H1 (cell line): ENCODE measurements at regions not wholly inside any gene's neighbourhood (a gene's known extent, or its start where the extent isn't known, plus 50 kb on each side); places are given as distances from the start of the nearest gene placed in this dataset.

ENCODE experiments used
- CTCF ChIA-PET: fragments of 300-600 bp; sonication (Branson Sonifier 250); formaldehyde crosslinking; loops from one replicate; lab custom pipeline; 2021; ENCODE audit not compliant: partially characterized antibody; lab: Charles Lee
- POLR2A ChIA-PET: fragments of 300-600 bp; sonication (Branson Sonifier 250); formaldehyde crosslinking; loops from one replicate; lab custom pipeline; 2021; ENCODE audit warnings: inconsistent platforms; ENCODE audit not compliant: partially characterized antibody; lab: Charles Lee
- DNase-seq, 2 experiments: peaks; one replicate each; pipeline versions ENCODE4 v3.0.0 to v3.0.0-alpha.2; 2010 to 2022; ENCODE audit warnings: low spot score in 2 of 2, low read depth in 1 of 2, mixed read lengths in 1 of 2
- FAIRE-seq: peaks from 2 replicates; lab custom pipeline; 2011; peaks lifted over from hg19 to GRCh38; lab: Jason Lieb, UNC
- H2AFZ ChIP-seq: 2 replicates; pipeline ENCODE4 v1.8.1; 2012; ENCODE audit warnings: low read length, inconsistent platforms
- H2AK5ac ChIP-seq: 2 replicates; pipeline ENCODE4 v1.6.1; 2013; ENCODE audit warnings: low read depth, low read length
- H2BK120ac ChIP-seq: replicated peaks from 2 replicates; pipeline ENCODE3; 2013; ENCODE audit warnings: low read depth, low read length, inconsistent platforms
- H2BK12ac ChIP-seq: 2 replicates; pipeline ENCODE4 v1.6.1; 2013; ENCODE audit warnings: low read depth, low read length
- H2BK15ac ChIP-seq: 2 replicates; pipeline ENCODE4 v1.6.1; 2013; ENCODE audit warnings: low read length
- H2BK20ac ChIP-seq: 2 replicates; pipeline ENCODE4 v1.6.1; 2013; ENCODE audit warnings: low read length
- H2BK5ac ChIP-seq: 2 replicates; pipeline ENCODE4 v1.6.1; 2013; ENCODE audit warnings: low read depth, low read length
- H3K14ac ChIP-seq: 2 replicates; pipeline ENCODE4 v1.6.1; 2013; ENCODE audit warnings: inconsistent platforms; ENCODE audit not compliant: insufficient read length
- H3K18ac ChIP-seq: 2 replicates; pipeline ENCODE4 v1.6.1; 2013; ENCODE audit warnings: low read length; ENCODE audit errors: extremely low read depth
- H3K23ac ChIP-seq: 2 replicates; pipeline ENCODE4 v1.6.1; 2013; ENCODE audit warnings: inconsistent platforms; ENCODE audit not compliant: insufficient read length
- H3K23me2 ChIP-seq: 2 replicates; pipeline ENCODE4 v1.6.1; 2013; ENCODE audit warnings: low read depth, low read length
- H3K27ac ChIP-seq: 2 replicates; pipeline ENCODE4 v1.6.1; 2011; ENCODE audit warnings: low read depth, low read length, inconsistent platforms
- H3K27me3 ChIP-seq, 4 experiments: replicated peaks in 1 of 4; 1 replicate in 1 of 4; 2 replicates in 3 of 4; pipeline versions ENCODE4 v1.6.1 to v1.8.1; 2011 to 2013; ENCODE audit warnings: low read length in 3 of 4, mild to moderate bottlenecking in 3 of 4, inconsistent platforms in 2 of 4, mixed read lengths in 2 of 4, moderate library complexity in 1 of 4; ENCODE audit not compliant: control insufficient read depth in 3 of 4, insufficient read depth in 3 of 4; ENCODE audit errors: extremely low read depth in 1 of 4
- H3K36me3 ChIP-seq, 4 experiments: 2 replicates each; pipeline versions ENCODE4 v1.6.1 to v1.8.1; 2011 to 2013; ENCODE audit warnings: mild to moderate bottlenecking in 4 of 4, low read length in 3 of 4, moderate library complexity in 2 of 4, control low read depth in 1 of 4, inconsistent platforms in 1 of 4; ENCODE audit not compliant: insufficient read depth in 4 of 4, control insufficient read depth in 2 of 4
- H3K4ac ChIP-seq: replicated peaks from 2 replicates; pipeline ENCODE3; 2013; ENCODE audit warnings: low read length, low read depth, mixed read lengths, inconsistent platforms; ENCODE audit not compliant: insufficient read length
- H3K4me1 ChIP-seq, 4 experiments: replicated peaks in 1 of 4; 1 replicate in 1 of 4; 2 replicates in 3 of 4; pipeline versions ENCODE4 v1.6.1 to v1.8.1; 2011 to 2013; ENCODE audit warnings: low read length in 3 of 4, inconsistent platforms in 2 of 4, mixed read lengths in 1 of 4; ENCODE audit not compliant: insufficient read depth in 4 of 4, control insufficient read depth in 3 of 4
- H3K4me2 ChIP-seq, 2 experiments: 2 replicates each; pipeline versions ENCODE4 v1.6.1 to v1.8.1; 2011 to 2013; ENCODE audit warnings: low read depth in 2 of 2, low read length in 2 of 2, control low read depth in 1 of 2, inconsistent platforms in 1 of 2, mild to moderate bottlenecking in 1 of 2; ENCODE audit not compliant: insufficient read depth in 1 of 2
- H3K4me3 ChIP-seq, 4 experiments: fragments of 200-600, 300-600 bp in 1 of 4; sonication (generic), shearing (Covaris generic), sonication (Bioruptor Twin) in 1 of 4; 2 replicates each; pipeline versions ENCODE4 v1.5.1 to v1.8.1; 2011 to 2016; ENCODE audit warnings: low read length in 4 of 4, low read depth in 3 of 4, control low read depth in 2 of 4, inconsistent platforms in 2 of 4, mild to moderate bottlenecking in 2 of 4, mixed read lengths in 1 of 4, moderate library complexity in 1 of 4; ENCODE audit not compliant: insufficient read depth in 2 of 4; ENCODE audit errors: extremely low read depth in 1 of 4
- H3K56ac ChIP-seq: replicated peaks from 2 replicates; pipeline ENCODE3; 2013; ENCODE audit warnings: low read depth, mild to moderate bottlenecking, mixed read lengths, low read length, inconsistent platforms; ENCODE audit not compliant: insufficient read length
- H3K79me1 ChIP-seq: 2 replicates; pipeline ENCODE4 v1.6.1; 2013; ENCODE audit warnings: low read depth, low read length, control low read depth
- H3K79me2 ChIP-seq, 2 experiments: 2 replicates each; pipeline versions ENCODE4 v1.6.1 to v1.8.1; 2012 to 2013; ENCODE audit warnings: low read length in 2 of 2, mild to moderate bottlenecking in 2 of 2, inconsistent platforms in 1 of 2; ENCODE audit not compliant: insufficient read depth in 2 of 2, control insufficient read depth in 1 of 2
- H3K9ac ChIP-seq, 4 experiments: replicated peaks in 1 of 4; 1 replicate in 1 of 4; 2 replicates in 3 of 4; pipeline versions ENCODE4 v1.6.1 to v1.8.1; 2011 to 2013; ENCODE audit warnings: low read depth in 3 of 4, low read length in 3 of 4, control low read depth in 2 of 4, mild to moderate bottlenecking in 2 of 4, moderate library complexity in 2 of 4, inconsistent platforms in 1 of 4; ENCODE audit errors: extremely low read depth in 1 of 4
- H3K9me3 ChIP-seq, 2 experiments: 2 replicates each; pipeline versions ENCODE4 v1.6.1 to v1.8.1; 2012 to 2013; ENCODE audit warnings: mild to moderate bottlenecking in 2 of 2, moderate library complexity in 2 of 2, control low read depth in 1 of 2, inconsistent platforms in 1 of 2, low read depth in 1 of 2, low read length in 1 of 2, mixed read lengths in 1 of 2; ENCODE audit not compliant: insufficient read depth in 2 of 2
- H4K20me1 ChIP-seq, 2 experiments: replicated peaks in 1 of 2; 2 replicates each; pipeline versions ENCODE3 to v1.8.1; 2011 to 2013; ENCODE audit warnings: inconsistent platforms in 2 of 2, low read length in 2 of 2, mild to moderate bottlenecking in 1 of 2; ENCODE audit not compliant: insufficient read depth in 2 of 2, control insufficient read depth in 1 of 2
- H4K5ac ChIP-seq: 2 replicates; pipeline ENCODE4 v1.6.1; 2013; ENCODE audit warnings: low read length, low read depth, mixed read lengths, inconsistent platforms; ENCODE audit not compliant: insufficient read length
- H4K8ac ChIP-seq: 2 replicates; pipeline ENCODE4 v1.8.0; 2013; ENCODE audit warnings: mild to moderate bottlenecking, moderate library complexity, low read length, inconsistent platforms; ENCODE audit not compliant: insufficient read depth; ENCODE audit errors: extremely low read depth
- H4K91ac ChIP-seq: replicated peaks from 2 replicates; pipeline ENCODE3; 2013; ENCODE audit warnings: low read length, mixed read lengths, inconsistent platforms; ENCODE audit not compliant: insufficient read length
- E2F6 ChIP-seq: IDR thresholded peaks from 2 replicates; pipeline ENCODE4 v1.6.1; 2012; ENCODE audit warnings: inconsistent platforms
- FOSL1 ChIP-seq: IDR thresholded peaks from 2 replicates; pipeline ENCODE4 v1.6.1; 2011; ENCODE audit warnings: mild to moderate bottlenecking, low read depth, low read length, moderate library complexity; ENCODE audit not compliant: insufficient read depth
- GABPA ChIP-seq: IDR thresholded peaks from 2 replicates; pipeline ENCODE4 v1.6.1; 2011; ENCODE audit warnings: mild to moderate bottlenecking, low read length, moderate library complexity, borderline replicate concordance; ENCODE audit not compliant: insufficient read depth
- GTF2F1 ChIP-seq: IDR thresholded peaks from 2 replicates; pipeline ENCODE4 v1.6.1; 2012; ENCODE audit warnings: low read depth, low read length, improper control_type of control experiment, borderline replicate concordance
- KDM1A ChIP-seq: fragments of 200-600, 300-600 bp; sonication (generic); IDR thresholded peaks from 2 replicates; pipeline ENCODE4 v1.7.1; 2016; ENCODE audit warnings: mild to moderate bottlenecking, low read length, borderline replicate concordance
- NANOG ChIP-seq: IDR thresholded peaks from 2 replicates; pipeline ENCODE4 v1.6.1; 2011; ENCODE audit warnings: low read length, low read depth, mild to moderate bottlenecking, inconsistent platforms; ENCODE audit not compliant: insufficient read depth, poor library complexity, severe bottlenecking
- RAD21 ChIP-seq, 2 experiments: IDR thresholded peaks in 1 of 2; conservative IDR thresholded peaks in 1 of 2; 2 replicates each; pipeline ENCODE4 v1.6.1; 2011; ENCODE audit warnings: low read depth in 2 of 2, low read length in 2 of 2, improper control_type of control experiment in 1 of 2, inconsistent platforms in 1 of 2, mild to moderate bottlenecking in 1 of 2, moderate library complexity in 1 of 2
- RBBP5 ChIP-seq: IDR thresholded peaks from 2 replicates; pipeline ENCODE4 v1.7.1; 2012; ENCODE audit warnings: low read depth, mild to moderate bottlenecking, inconsistent platforms, low read length, moderate library complexity, borderline replicate concordance
- RXRA ChIP-seq: IDR thresholded peaks from 2 replicates; pipeline ENCODE4 v1.6.1; 2011; ENCODE audit warnings: low read depth, mild to moderate bottlenecking, low read length, moderate library complexity; ENCODE audit not compliant: insufficient read depth
- TEAD4 ChIP-seq: IDR thresholded peaks from 2 replicates; pipeline ENCODE4 v1.6.1; 2012; ENCODE audit warnings: low read depth, low read length, inconsistent platforms, mixed read lengths

- no peak for FAIRE-seq
Measured at GRCh38 chr6:141953072-141953471, 179.7 kb upstream of the GJE1 start.

More at GRCh38 chr6:141953072-141953471, 179.7 kb upstream of the GJE1 start:
- peaks cover 0 to 9% (median 0%) of the 10 kb centered on the region in 4 experiments; a peak in 2 of 8 replicates for H3K36me3 ChIP-seq
- H2AK5ac ChIP-seq: no peak overlapping the region
- no peak overlapping the region for H3K4me2 ChIP-seq
- DNase-seq: no peak
- H3K9ac ChIP-seq: no peak overlapping the region
- no peak overlapping the region for H2BK120ac ChIP-seq
- H3K56ac ChIP-seq: no peak overlapping the region
- ChIA-PET POLR2A (no interaction called here), CTCF (no interaction called here)
- no peaks in the 10 kb centered on the region for H3K79me2 ChIP-seq
- no peak for TF ChIP-seq KDM1A
- no peak for TF ChIP-seq FOSL1
- no peak for TF ChIP-seq RBBP5
- TF ChIP-seq NANOG: no peak
- no peak for TF ChIP-seq GABPA
- no peak for TF ChIP-seq RXRA
- TF ChIP-seq TEAD4: no peak
- TF ChIP-seq GTF2F1: no peak
- TF ChIP-seq RAD21 (IDR thresholded peaks at IDR 0.05 in 1 of 2, conservative IDR thresholded peaks at IDR 0.05 in 1 of 2; ENCODE audit: low read depth in 2 of 2, low read length in 2 of 2): no peak
- no peak for TF ChIP-seq E2F6
- TF ChIP-seq, all 59 proteins: peak for 0
- H2BK12ac ChIP-seq: no peak overlapping the region
- H2BK15ac ChIP-seq: no peak overlapping the region
- H2BK5ac ChIP-seq: no peak overlapping the region
- H3K23me2 ChIP-seq: no peaks in the 10 kb centered on the region
- no peak overlapping the region for H3K23ac ChIP-seq
- H3K27ac ChIP-seq: no peak overlapping the region
- peaks cover 0 to 9% (median 6%) of the 10 kb centered on the region in 4 experiments; a peak in 2 of 7 replicates for H3K4me1 ChIP-seq
- no peak overlapping the region for H4K8ac ChIP-seq
- no peak overlapping the region for H4K5ac ChIP-seq
- H3K27me3 ChIP-seq: no peaks in the 10 kb centered on the region
- H3K4me3 ChIP-seq: no peak overlapping the region
- H2BK20ac ChIP-seq: no peak overlapping the region
- H3K14ac ChIP-seq: no peak overlapping the region
- H2AFZ ChIP-seq: no peak overlapping the region
- H3K18ac ChIP-seq: no peak overlapping the region
- no peaks in the 10 kb centered on the region for H4K20me1 ChIP-seq
- peaks cover 15 to 18% of the 10 kb centered on the region in 2 experiments; a peak in 3 of 4 replicates for H3K9me3 ChIP-seq
- no peak overlapping the region for H3K4ac ChIP-seq
- no peaks in the 10 kb centered on the region for H3K79me1 ChIP-seq
- H4K91ac ChIP-seq: no peak overlapping the region
